GM21447 (cell line): ENCODE measurements at regions not wholly inside any gene's neighbourhood (a gene's known extent, or its start where the extent isn't known, plus 50 kb on each side); places are given as distances from the start of the nearest gene placed in this dataset.

ENCODE experiments used
- ATAC-seq: cut with Tn5 transposase; IDR thresholded peaks from one replicate; pipeline ENCODE4 v1.9.1; 2021; ENCODE audit not compliant: unreplicated experiment

DNA sequence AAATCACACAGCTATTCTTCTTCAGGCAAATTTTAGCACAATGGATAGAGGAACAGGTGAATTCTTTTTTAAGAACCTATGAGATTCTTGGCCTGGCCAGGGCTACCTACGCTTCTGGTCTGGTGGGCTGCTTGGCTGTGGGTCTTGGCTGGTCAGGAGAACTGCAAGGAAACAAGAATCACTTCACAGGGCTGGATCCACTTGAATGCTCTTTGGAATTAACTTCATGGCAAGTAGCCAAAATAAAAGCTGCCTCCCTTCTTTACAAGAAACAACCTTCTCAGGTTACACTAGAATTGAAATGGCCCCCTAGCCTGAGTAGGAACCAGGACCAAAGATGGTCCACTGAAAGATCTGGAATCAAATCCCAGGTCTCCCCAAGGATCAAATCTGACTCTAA lies 519.1 kb downstream of the IQCM start:
- ATAC-seq, result no peak

DNA sequence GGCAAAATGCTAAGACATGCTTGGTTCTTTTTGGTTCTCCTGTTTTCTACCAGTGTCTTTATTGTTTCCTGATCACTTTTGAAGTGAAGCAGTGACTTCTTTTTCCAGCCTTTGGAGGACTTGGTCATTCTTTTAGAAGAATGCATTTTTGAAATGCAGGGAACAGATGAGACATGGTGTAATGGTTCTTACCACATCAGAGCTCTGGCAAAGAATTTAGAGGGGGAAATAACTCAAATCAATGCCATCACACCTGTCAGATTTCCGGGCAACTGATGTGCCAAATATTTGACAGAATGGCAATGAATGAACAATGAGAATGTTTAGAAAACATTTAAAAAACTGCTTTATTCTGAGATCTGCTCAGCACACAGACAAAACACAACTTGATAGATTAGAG lies 519.6 kb downstream of the IQCM start:
- no peak for ATAC-seq

DNA sequence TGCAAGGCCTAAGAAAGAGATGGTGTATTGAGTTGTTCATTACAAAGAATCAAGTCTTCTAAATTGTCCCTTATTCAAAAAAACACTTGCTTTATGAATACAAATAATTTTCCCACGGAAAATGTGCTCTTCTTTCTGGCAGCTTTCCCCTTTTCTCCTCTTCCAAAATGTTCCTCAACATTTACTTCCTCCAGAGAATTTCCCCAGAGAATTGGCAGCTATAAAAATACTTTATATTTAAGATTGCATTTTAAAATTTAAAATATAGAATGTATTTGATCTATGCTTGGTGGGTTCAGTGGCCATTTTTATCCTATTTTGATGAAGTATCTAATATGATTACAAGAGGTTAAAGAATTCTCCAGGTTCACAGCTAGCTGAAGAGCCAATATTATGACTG lies 521.0 kb downstream of the IQCM start:
- ATAC-seq, result no peak

- no peak for ATAC-seq
Observed at GRCh38 chr4:149293046-149293649, 522.5 kb downstream of the IQCM start.

- no peak for ATAC-seq
Observed at GRCh38 chr4:149292425-149293007, 523.1 kb downstream of the IQCM start.

DNA sequence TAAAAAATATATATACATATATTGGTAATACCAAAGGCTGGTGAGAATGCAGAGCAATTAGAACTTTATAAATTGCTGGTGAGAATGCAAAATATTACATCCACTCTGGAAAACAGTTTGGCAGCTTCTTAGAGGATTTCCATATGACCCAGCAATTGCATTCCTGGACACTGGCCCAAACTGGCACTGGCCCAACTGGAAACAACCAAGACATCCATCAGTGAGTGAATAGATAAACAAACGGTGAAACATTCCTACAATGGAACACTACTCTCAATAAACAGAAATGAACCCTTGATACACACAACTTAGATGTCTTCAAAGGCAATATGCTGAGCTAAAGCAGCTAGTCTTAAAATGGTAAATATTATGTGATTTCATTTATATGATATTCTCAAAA lies 524.2 kb downstream of the IQCM start:
- no peak for ATAC-seq

GRCh38 chr4:149280806-149281205 lies 534.8 kb downstream of the IQCM start:
- ATAC-seq, result no peak

DNA sequence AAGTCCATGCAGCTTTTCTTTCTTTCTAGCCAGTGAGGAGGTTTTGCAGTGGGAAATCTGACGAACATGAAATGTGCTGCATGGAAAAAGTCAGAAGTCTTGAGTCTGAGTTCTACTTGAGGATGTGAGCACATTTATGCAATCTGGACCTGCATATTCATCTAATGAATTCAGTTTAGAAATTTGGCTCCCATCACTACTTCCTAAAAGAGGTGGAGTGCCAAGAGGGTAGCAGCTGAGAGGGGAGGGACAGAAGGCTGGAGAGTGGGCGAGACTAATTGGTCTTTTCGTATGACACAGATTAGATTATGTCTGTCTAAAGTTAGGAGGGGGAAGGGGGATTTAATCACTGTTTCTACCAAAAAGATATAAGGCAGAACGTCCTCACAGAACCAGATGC lies 535.9 kb downstream of the IQCM start:
- no peak for ATAC-seq

DNA sequence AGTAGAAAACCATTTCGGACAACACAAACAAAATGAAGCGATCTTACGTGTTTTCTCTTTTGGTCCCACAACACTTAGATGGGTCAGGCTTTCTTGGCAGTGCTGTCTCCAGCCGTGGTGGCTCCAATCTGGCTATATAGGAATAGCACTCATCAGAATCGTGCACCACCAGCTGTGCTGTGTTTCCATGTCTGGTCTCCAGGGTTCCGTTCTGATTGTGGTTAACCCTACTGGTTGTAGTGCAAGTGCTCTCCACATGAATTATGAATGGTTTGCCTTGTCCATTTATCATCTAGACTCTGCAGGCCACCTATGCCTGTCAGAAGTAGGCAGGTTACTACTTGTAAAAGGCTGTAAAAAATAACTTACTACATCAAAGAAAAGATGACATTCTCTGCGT lies 536.3 kb downstream of the IQCM start:
- no peak for ATAC-seq

GRCh38 chr4:149277705-149278104 lies 537.9 kb downstream of the IQCM start:
- no peak for ATAC-seq

GRCh38 chr4:149269835-149270234 lies 545.8 kb downstream of the IQCM start:
- no peak for ATAC-seq

DNA sequence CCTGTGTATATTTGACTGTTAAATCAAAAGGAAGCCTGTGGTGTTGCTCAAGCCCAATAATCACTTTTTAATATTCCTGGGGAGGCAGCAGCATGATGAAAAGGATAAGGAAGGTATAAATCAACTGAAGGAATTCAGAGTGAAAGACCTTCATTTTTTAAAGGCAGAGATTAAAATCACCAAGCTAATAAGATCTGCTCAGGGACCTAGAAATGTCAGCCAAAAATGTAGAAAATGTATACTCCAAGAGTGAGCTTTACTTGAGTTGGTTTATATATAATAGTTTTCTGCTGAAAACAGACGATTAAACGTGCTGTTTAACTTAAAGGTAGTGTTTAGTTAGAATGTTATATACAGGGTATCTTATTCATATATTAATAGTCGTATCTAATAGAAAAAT lies 549.3 kb downstream of the IQCM start:
- no peak for ATAC-seq

GRCh38 chr4:149265645-149266044 lies 550.0 kb downstream of the IQCM start:
- ATAC-seq, result no peak

DNA sequence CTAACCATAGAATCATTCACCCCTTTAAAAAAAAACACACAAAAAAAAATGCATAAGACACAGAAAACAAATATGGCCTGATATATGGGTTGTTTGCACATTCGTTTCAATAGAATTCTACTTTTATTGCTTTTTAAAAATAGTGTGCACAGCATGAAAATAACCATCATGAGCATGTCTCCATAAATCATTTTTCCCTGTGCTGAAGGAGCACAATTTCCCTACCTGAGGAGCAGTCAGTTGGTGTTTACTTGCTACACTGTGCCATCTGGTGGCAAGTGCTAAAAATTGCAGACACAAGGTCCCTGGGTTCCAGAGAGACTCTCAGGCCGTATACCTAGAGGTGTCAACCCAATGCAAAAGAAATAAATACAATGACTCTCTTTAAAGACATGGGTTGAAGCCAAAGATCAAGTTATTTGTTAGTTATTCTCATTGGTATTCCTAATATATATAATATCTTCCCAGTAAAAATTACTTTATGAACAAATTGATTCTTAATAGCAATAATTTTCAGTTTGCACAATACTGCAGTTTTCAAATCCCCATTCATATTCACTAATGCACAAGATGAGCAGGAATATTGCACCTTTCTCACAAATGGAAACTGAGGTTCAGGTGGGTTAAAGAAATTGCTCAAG lies 551.4 kb downstream of the IQCM start:
- ATAC-seq, result peak; percentile 88

- ATAC-seq, result no peak
Observed at GRCh38 chr4:149248191-149248764, 567.4 kb downstream of the IQCM start.

DNA sequence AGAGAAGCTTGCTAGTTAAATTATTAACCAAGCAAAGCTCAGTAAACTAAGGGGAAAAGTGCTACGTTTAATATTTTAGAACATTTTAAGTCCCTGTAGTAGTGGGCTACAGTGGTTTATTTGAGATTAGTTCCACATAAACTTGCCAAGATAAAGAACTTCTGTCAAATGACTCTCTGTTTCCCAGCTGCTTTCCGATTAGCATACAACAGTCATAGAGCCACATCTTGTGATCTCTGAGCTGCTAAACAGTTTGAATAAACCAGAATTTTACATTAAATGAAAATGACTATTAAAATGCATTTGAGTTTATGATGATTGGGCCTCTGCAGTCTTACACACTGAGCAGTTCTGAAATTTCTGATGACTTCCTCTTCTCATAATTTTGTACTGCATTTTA lies 568.5 kb downstream of the IQCM start:
- no peak for ATAC-seq

GRCh38 chr4:149245333-149245732 lies 570.3 kb downstream of the IQCM start:
- ATAC-seq, result no peak

DNA sequence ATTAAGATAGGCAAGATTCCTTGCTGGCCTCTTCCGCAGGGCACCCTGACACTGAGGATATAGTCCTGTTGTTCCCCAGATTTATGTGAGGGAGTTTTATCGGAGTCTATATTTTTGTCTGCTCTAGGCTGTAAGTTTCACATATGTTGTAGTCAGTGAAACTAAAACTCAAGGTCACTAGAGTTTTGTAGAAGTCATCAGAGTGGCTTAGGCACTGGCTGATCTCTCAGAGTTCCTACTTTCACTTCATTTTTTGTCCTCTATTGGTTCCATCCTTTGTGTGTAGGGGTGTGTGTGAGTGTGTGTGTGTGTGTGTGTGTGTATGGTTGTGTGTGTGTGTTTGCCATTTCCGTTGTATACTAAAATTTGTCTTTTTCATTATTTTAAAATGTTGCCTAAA lies 577.5 kb downstream of the IQCM start:
- ATAC-seq, result no peak

DNA sequence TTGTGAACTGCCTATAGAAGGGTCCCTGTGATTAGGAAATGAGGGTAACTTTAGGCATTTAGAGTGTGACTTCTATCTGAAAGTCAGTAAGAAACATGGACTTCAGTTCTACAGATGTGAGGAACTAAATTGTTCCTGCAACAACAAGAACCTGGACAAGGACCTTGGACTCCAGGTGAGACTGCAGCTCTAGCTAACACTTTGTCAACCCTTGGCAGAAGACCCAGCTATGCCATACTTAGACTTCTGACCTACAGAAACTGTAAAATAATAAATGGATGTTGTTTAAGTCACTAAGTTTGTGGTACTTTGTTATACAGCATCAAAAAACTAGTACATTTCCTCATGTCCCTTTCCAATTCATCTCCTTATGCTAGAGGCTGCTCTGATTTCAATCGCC lies 580.8 kb downstream of the IQCM start:
- no peak for ATAC-seq

DNA sequence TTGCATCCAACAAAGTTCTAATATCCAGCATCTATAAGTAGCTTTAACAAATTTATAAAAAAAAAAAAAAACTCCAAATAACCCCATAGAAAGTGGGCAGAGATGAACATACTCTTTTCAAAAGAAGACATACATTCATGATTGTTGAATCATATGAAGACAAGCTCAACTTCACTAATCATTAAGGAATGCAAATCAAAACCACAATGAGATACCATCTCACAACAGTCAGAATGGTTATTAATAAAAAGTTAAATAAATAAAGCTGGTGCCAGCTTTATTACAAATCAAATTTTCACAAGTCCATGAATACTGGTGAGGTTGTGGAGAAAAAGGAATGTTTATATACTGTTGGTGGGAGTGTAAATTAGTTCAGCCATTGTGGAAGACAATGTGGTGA lies 592.0 kb downstream of the IQCM start:
- no peak for ATAC-seq

GRCh38 chr4:149218672-149219071 lies 597.0 kb downstream of the IQCM start:
- no peak for ATAC-seq

DNA sequence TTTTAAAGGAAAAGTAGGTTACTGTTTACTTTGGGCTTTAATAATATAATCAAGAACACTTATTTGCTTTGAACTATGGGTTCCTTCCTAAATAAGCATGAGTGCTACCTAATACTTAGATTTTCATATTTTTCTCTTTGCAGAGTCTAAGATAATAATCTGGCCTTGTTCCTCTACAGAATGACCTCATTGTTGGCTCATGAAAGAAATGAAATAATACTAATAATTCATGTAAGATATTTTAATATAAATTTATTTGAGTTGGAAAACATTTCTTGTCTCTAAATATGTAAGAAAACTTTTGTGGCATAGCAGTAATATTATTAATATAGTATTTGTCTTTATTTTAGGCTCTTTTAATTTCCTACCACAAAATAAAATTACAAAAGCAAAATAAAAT lies 601.3 kb downstream of the IQCM start:
- no peak for ATAC-seq
